HT-29 (cell line): ENCODE measurements at regions not wholly inside any gene's neighbourhood (a gene's known extent, or its start where the extent isn't known, plus 50 kb on each side); places are given as distances from the start of the nearest gene placed in this dataset.
"Not testable (repeated sequence)": the region's sequence is repeated elsewhere in the genome, so short reads cannot be mapped to it uniquely, and the experiment has no call there.

Experiments
- DNase-seq: peaks from one replicate; pipeline ENCODE4 v3.0.0-alpha.2; 2015; ENCODE audit warnings: low spot score

DNA sequence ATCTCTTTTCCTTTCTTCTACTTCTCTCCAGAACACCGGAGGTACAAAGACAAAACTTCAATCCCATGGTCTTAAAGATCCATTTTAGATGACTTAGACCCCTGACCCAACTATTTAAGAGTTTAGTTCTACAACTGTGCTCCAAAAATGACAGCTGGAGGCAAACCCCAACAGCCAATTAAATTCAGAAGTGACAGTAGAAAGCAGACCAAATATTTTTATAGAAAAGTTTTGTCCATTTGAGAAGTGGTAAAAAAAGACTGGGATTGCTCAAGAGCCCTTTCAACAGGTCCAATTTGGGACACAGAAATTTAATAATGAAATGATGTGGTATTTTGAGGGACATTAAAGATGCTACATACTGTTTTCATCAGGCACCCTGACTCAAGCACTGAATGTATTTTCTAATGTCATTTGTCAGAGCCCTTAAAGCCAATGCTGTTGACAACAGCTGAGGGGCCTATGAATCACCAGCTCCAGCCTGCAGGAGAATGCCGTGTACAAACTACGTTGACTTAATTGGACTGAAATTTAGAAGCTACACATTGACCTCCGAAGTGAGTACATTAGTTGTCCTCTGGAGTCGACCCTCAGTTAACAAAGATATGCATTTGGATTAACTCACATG is 147.5 kb upstream of the PIK3R1 start:
- no peak for DNase-seq

DNA sequence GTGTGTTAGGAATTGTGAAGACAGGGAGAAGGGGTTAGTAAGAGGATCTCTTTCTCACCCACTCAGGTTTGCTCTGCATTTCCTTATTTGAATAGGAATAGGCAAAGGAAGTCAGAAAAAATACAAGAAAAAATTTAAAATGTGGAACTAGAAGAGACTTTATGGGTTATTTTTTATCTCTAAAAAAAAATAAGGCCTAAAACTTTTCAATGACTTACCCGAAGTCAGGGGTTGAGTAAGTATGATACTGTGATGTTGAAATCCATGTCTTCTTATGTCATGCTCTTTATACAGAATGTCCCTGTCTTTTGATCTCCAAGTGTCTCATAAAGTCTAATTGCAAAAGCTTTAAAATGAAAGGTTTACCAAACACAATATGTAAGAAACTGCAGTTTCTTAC is 148.3 kb upstream of the PIK3R1 start:
- DNase-seq = no peak

DNA sequence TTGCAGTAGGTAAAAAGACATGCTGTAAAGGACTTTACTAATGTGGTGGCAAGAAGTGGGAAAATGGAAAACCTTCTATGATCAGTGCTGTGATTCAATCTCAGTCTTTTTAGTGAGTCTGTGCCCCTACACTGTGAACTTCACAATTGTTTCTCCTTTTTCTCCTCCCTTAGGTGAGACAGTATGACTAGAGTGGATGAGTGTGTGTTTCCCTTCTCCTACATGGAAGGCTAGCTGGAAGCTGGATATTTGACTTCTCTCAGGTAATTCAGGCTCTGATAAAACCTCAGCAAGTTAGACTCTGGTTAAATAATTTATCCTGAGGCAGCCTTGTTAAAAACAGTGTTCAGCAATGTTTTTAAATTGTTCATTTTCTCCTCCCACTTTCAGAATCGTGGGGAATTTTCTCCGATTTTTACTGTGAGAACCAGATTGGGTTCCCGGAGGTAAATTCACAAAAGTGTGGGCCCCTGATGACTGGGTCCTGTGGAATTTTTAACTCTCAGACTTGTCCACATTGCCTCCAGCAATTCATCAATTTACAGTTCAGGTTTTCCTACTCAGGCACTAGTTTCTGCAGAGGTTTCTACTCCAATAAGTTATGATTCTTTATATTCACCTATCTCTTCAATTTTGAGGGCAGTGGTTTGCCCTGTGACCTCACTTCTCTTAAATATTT is 149.1 kb upstream of the PIK3R1 start:
- no peak for DNase-seq

- DNase-seq = not testable (repeated sequence)
Observed at GRCh38 chr5:68065321-68065720, 150.2 kb upstream of the PIK3R1 start.

DNA sequence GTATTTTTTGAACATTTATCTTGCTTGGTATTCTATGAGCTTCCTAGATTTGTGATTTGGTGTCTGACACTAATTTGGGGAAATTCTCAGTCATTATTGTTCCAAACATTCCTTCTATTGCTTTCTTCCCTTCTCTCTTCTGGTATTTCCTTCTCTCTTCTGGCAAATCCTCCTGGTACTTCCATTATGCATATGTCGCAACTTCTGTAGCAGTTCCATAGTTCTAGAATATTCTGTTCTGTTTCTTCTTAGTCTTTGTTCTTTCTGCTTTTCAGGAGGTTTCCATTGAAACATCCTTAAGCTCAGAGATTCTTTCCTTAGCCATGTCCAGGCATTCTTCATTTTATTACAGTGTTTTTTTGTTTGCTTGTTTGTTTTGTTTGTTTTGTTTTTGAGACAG is 155.2 kb upstream of the PIK3R1 start:
- DNase-seq = no peak

GRCh38 chr5:68057191-68057590 is 158.4 kb upstream of the PIK3R1 start:
- no peak for DNase-seq

- DNase-seq = no peak
Observed at GRCh38 chr5:68055686-68056085, 159.9 kb upstream of the PIK3R1 start.

DNA sequence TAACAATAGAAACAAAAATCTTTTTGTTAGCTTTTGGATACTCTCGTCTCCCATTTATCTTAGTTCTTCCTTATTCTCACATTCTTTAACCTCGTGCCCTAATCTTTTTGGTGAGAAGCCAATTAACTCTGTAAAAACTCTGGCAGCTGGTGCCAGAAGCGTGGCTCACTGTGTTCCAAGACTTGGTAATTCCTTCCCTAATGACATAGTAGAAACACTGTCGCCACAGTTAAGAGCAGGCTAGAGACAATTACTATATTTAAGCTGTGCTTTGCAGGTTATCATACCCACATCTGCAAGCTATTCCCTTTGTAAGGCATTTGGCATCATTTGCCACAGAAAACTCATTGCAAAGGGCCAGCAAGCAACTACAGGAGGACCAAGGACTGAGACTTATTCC is 160.9 kb upstream of the PIK3R1 start:
- no peak for DNase-seq

DNA sequence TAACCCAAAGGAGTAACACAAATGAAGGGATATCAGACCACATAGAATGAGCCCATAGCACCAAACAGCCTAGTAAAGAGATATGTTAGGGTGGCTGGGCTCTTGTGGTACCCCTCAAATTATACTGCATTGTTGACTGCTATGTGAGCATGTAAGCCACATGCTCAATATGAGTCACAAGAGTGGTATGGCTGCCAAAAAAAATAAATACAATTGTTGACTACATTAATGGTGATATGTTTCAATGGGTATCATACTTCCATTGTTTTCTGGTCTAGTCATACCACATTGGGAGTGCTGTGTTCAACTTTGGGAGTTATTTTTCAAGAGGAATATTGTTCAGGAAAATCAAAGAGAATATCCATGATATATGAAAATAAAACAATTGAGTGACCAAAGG is 162.4 kb upstream of the PIK3R1 start:
- no peak for DNase-seq

- no peak for DNase-seq
Observed at GRCh38 chr5:68049053-68049713, 166.4 kb upstream of the PIK3R1 start.

DNA sequence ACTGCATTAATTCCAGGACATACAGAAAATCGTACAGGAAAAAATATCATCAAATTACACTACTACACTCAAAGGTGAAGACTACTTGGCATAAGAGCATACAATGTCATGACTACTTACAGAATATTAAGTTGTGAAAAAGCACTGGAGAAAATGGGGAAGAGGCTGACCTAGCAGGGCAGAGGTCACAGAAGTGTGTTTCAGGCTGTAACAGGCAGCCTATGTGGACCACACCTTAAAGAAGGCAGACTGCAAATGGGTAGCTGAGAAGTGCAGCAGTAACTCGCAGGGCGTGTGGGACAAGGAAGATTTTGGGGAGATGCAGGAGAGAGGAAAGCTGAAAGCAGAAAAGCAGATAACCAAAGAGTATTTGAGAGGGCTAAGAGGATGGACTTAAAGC is 167.0 kb upstream of the PIK3R1 start:
- DNase-seq = no peak

DNA sequence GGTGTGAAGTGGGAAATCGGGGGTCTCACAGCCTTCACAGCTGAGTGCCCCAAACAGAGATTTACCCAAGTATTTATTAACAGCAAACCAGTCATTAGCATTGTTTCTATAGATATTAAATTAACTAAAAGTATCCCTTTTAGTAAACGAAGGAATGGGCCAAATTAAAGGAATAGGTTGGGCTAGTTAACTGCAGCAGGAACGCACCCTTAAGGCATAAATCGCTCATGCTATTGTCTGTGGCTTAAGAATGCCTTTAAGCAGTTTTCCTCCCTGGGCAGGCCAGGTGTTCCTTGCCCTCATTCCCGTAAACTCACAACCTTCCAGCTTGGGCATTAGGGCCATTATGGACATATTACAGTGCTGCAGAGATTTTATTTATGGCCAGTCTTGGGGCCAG is 167.5 kb upstream of the PIK3R1 start:
- DNase-seq = not testable (repeated sequence)

DNA sequence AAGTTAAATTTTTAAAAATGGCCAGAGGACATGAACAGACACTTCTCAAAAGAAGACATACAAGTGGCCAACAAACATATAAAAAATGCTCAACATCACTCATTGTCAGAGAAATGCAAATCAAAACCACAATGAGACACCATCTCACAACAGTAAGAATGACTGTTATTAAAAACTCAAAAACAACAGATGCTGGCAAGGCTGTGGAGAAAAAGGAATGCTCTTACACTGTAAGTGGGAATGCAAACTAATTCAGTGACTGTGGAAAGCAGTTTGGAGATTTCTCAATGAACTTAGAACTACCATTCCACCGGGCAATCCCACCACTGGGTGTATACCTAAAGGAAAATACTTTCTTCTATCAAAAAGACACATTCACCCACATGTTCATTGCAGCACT is 168.5 kb upstream of the PIK3R1 start:
- no peak for DNase-seq

DNA sequence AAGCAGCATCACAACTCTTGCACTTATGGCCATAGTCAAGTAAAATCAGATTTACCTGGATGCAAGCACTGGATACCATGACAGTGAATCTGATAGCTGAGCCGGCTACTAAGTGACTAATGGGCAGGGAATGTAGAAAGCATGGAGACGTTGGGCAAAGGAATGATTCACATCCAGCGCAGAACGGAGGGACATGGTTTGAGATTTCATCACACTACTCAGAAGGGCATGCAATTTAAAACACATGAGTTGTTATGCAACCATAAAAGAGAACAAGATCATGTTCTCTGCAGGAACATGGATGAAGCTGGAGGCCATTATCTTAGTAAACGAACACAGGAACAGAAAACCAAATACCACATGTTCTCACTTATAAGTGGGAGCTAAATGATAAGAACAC is 169.1 kb upstream of the PIK3R1 start:
- DNase-seq = peak; percentile 19

DNA sequence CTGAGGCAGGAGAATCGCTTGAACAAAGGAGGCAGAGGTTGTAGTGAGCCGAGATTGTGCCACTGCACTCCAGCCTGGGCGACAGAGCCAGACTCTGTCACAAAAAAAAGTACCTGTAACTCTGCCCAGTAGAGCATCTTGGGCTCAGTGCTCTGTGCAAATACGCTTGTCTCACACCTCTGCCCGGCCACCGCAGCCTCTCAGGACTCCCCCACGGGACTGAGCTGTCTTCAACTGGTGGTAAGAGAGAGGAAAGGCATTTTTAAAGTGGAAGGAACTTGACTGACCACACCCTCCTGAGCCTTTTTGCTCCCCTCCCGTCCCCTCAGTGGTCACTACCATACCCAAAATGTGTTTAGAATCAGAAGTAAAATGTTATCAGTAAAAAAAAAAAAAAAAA is 174.3 kb upstream of the PIK3R1 start:
- no peak for DNase-seq

DNA sequence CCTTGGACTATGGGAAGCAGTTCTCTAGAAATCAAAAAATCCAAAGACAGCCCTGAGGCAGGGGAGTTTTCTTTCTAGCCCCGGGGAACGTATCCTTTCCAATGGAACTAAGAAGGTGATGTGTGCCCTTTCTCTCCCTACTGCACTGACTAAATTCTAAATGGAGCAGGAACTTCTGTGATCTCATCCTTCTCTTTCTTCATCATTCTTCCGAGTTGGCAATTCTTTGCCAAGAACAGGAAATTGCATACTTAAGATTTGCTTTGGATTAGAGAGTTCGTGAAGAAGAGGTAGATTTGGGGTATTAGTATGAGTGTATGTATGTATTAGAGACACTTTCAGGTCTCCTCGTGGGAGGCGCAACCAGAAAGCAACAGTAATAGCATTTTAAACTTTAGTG is 178.0 kb upstream of the PIK3R1 start:
- no peak for DNase-seq

GRCh38 chr5:68033961-68034571 is 181.5 kb upstream of the PIK3R1 start:
- DNase-seq = peak; percentile 73

DNA sequence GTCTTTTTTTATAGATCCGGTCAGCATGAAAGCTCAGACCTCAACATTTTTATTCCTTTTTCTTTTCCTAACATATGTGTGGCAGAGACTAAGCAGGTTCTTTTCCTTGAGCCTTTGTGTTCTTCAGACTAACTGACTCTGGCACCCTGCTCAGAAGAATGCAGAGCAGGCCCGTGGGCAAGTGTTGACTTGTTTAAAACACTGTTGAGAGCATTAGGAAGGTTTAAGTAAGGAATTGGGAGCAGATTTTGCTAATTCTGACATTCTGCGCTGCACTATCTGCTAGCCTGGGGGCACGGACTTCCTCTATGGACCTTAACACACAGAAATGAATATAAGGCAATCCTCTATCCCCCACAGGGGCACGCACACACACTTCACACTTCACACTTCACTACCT is 182.5 kb upstream of the PIK3R1 start:
- no peak for DNase-seq

DNA sequence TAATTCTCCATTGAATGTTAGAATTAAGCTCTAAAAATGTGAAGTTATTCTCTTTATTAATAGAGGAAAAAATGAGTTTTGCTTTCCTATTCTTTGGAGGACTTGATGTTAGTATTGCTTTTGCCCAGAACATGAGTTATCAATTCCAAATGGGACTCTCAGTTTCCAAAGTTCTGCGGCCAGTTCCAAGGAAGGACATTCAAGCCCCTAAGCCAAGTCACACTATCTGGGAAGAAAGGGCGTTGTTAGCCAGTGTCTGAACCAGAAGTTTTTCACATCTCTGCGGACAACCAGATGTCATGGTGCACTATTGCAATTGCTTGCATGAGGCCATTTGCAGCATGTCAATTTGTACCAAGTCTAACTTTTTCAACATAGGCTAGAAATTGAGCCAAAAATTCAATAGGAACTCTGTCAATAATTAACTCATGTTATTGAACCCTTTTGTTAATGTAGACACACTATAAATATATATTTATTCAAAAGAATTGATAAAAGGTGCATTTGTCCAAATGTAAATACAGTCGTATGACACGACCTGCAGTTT is 183.3 kb upstream of the PIK3R1 start:
- DNase-seq = no peak

DNA sequence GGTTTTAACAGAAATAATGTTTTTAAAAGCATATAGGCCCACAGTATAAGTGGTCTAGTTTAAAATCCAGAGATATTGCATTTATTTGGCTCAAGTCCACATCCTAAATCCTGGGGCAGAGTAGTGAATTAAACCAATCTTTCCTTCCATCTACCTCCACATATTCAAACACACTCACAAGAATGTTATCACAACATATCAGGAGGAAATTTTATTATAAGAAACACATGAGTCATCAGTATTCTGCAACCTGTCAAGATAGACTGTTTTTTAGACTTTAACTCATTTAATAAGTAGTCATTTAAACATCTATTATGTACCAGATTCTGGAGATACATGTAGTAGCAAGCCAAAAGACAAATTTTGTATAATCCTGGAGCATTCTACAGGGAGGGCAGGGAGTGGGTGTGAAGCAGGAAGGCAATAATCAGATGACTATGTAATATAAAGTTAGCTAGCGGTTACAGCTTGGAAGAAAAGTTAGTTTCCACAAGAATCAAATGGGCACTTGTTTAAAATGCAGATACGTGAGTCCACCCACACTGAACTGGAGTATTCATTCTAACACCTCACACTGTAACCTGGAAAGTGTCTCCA is 187.3 kb upstream of the PIK3R1 start:
- DNase-seq = peak; percentile 42

DNA sequence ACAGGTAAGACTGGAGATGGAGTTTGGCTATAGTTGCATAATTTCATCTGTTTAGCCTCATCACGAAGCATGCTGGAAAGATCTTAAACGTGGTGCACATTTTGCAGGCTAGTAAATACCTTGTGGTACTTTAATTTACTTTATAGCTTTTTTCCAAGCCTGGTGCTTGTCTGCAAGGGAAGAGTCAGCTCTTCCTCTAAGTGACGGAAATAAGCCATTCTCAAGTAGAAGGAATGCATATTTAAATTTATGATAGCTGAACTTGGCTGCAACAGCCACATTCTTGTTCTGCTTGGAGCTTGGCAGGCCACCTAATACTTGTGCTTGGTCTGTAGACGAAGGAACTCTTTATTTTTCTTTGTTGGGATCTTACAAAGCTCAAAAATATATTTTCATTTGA is 188.0 kb upstream of the PIK3R1 start:
- DNase-seq = peak; percentile 22
